SJSA1 (cell line): ENCODE measurements at regions not wholly inside any gene's neighbourhood (a gene's known extent, or its start where the extent isn't known, plus 50 kb on each side); places are given as distances from the start of the nearest gene placed in this dataset.

ENCODE experiments used
- DNase-seq, 2 experiments: peaks; one replicate each; pipeline ENCODE4 v3.0.0-alpha.2; 2015 to 2020; ENCODE audit warnings: low spot score in 2 of 2, low read depth in 1 of 2
- H3K27ac ChIP-seq: fragments of 250-450 bp; sonication (Bioruptor Pico); 2 replicates; pipeline ENCODE4 v1.5.1; 2020; ENCODE audit warnings: mild to moderate bottlenecking, moderate library complexity
- H3K27me3 ChIP-seq: fragments of 250-450 bp; sonication (Bioruptor Pico); replicated peaks from 2 replicates; pipeline ENCODE4 v1.5.1; 2020; ENCODE audit warnings: mild to moderate bottlenecking, moderate library complexity
- H3K36me3 ChIP-seq: fragments of 250-450 bp; sonication (Bioruptor Pico); 2 replicates; pipeline ENCODE4 v1.5.1; 2020; ENCODE audit warnings: mild to moderate bottlenecking
- H3K4me1 ChIP-seq: fragments of 250-450 bp; sonication (Bioruptor Pico); replicated peaks from 2 replicates; pipeline ENCODE4 v1.6.1; 2021; ENCODE audit warnings: mild to moderate bottlenecking
- H3K4me3 ChIP-seq: fragments of 250-450 bp; sonication (Bioruptor Pico); 2 replicates; pipeline ENCODE4 v1.5.1; 2020; ENCODE audit warnings: mild to moderate bottlenecking
- H3K9me3 ChIP-seq: fragments of 250-450 bp; sonication (Bioruptor Pico); replicated peaks from 2 replicates; pipeline ENCODE4 v1.5.1; 2020; ENCODE audit warnings: mild to moderate bottlenecking

DNA sequence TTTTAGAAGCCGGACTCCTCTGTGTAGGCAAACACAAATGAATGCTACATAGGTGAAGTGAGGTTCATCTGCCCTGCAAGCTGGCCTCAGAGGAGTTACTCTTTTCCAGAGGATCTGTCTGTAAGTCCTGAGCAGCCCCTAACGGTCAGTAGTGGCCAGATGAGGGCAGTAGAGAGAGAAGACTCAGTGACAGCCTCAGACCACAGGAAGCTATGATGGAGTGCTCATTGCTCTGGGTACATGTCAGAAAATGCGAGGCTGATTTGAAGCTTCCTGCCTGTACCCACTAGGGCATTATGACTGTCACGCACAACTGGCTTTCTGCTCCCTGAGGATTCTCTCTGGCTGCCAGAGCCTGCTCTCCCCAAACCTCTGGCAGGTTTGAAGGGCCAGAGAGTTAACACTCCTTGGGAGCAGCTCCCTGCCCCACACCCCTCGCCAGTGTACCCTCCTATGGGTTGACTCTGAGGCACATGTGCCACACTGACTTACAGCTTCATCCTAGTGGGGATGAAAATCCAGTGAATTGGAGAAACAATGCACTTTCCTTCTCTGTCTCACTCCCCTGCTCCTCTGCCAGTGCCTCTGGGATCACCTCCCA lies 141.5 kb downstream of the GABRG2 start:
- H3K4me1 ChIP-seq: no peaks in the 10 kb centered on the region
- no peaks in the 10 kb centered on the region for H3K27me3 ChIP-seq
- H3K9me3 ChIP-seq: peaks cover 16% of the 10 kb centered on the region; the same call in 1 of the 2 replicates
- H3K4me3 ChIP-seq: no peak overlapping the region
- H3K27ac ChIP-seq: no peak overlapping the region
- no peaks in the 10 kb centered on the region for H3K36me3 ChIP-seq
- DNase-seq: no peak

- no peaks in the 10 kb centered on the region for H3K36me3 ChIP-seq
- H3K27ac ChIP-seq: no peak overlapping the region
- no peaks in the 10 kb centered on the region for H3K4me1 ChIP-seq
- H3K4me3 ChIP-seq: no peak overlapping the region
- DNase-seq: no peak
- peaks cover 24% of the 10 kb centered on the region for H3K9me3 ChIP-seq
- no peaks in the 10 kb centered on the region for H3K27me3 ChIP-seq
These were observed 147.0 kb downstream of the GABRG2 start for GRCh38 chr5:162214551-162214950.

DNA sequence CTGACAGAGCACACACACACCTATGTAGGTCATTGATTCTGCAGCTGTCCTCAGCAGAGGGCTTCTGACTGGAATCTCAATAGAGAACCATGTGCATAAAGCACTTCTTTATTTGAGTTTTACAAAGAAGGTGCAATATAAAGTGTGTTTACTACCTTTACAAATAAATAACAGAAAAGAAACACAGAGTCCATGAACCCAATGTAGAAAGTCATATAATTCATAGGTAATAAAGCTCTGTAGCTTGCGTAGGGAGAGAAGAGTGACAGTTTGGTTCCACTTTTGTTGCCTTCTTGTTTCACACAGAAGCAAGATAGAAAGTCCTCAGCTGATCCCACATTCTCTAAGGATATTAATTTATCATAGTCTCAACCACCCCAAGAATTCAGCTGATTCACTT lies 149.5 kb downstream of the GABRG2 start:
- H3K9me3 ChIP-seq: peaks cover 20% of the 10 kb centered on the region
- no peak overlapping the region for H3K27ac ChIP-seq
- no peaks in the 10 kb centered on the region for H3K36me3 ChIP-seq
- no peaks in the 10 kb centered on the region for H3K4me1 ChIP-seq
- H3K27me3 ChIP-seq: no peaks in the 10 kb centered on the region
- no peak overlapping the region for H3K4me3 ChIP-seq
- DNase-seq: no peak

DNA sequence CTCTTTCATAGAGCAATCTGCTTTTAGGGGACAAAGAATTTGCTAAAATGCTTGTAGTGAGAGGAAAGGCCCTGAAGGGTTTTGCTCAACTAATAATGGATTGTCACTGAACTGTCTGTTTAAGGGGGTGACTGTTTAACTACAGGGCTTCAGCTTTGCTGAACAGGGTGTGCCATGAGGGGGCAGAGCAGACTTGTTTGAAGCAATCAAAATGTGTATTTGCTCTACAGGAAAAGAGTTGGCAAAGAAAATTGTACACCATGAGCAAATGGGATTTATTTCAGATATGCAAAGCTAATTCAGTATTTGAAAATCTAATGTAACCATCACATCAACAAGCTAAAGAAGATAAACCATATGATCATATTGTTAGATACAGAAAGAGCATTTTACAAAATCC lies 154.3 kb downstream of the GABRG2 start:
- H3K4me1 ChIP-seq: no peaks in the 10 kb centered on the region
- no peak overlapping the region for H3K4me3 ChIP-seq
- no peaks in the 10 kb centered on the region for H3K27me3 ChIP-seq
- H3K27ac ChIP-seq: no peak overlapping the region
- peaks cover 8% of the 10 kb centered on the region for H3K9me3 ChIP-seq
- no peaks in the 10 kb centered on the region for H3K36me3 ChIP-seq
- DNase-seq: no peak

DNA sequence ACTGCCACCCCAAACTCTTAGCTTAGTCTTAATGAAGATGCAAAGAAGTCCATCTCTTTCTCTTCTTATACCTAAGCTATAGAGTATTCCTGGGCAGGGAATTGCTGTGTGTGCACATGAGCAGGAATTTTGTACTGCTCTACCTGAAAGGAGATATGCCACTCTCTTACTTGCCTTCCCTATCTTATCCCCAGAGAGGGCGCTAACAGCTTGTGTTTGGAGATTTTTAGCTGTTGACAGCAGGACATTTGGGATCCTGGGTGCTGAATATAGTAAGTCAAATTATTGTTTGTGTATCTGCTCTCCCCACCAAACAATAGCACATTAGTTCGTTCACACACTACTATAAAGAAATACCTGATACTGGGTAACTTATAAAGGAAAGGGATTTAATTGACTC lies 159.5 kb downstream of the GABRG2 start:
- H3K9me3 ChIP-seq: peaks cover 8% of the 10 kb centered on the region
- no peaks in the 10 kb centered on the region for H3K4me1 ChIP-seq
- DNase-seq: no peak
- H3K27me3 ChIP-seq: no peaks in the 10 kb centered on the region
- no peak overlapping the region for H3K27ac ChIP-seq
- no peaks in the 10 kb centered on the region for H3K36me3 ChIP-seq
- no peak overlapping the region for H3K4me3 ChIP-seq

DNA sequence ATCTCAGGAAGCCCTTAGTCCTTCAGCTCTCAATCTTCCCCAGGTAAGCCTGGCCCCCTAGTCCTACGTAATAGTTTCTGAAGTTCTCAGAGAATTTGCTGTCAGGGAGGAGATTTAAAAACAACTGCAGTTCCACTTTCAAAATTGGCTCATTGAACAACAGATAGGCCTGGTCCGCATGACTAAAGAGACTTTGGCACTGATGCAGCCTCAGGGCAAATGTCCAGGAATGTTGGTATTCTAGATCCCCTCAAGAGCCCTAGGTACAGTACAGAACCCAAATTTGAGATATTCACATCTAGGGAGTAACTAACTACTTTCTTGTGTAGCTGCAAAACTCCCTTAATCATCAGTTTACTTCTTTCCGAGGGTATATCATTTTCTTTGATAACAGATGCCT lies 162.8 kb downstream of the GABRG2 start:
- Histone ChIP-seq H3K27me3 (no peaks in the 10 kb centered on the region), H3K4me1 (no peaks in the 10 kb centered on the region)

DNA sequence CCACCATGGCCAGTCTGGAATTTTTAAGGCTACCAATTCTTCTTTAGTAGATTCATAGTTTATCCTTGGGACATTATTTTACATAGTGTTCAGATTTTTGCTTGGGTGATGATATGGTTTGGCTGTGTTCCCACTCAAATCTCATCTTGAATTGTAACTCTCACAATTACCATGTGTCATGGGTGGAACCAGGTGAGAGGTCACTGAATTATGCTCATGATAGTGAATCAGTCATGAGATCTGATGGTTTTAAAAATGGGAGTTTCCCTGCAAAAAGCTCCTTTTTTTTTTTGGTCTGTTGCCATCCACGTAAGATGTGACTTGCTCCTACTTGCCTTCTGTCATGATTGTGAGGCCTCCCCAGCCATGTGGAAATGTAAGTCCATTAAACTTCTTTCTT lies 163.9 kb downstream of the GABRG2 start:
- Histone ChIP-seq H3K9me3 (peaks cover 24% of the 10 kb centered on the region), H3K36me3 (no peaks in the 10 kb centered on the region), H3K4me3 (no peak overlapping the region), H3K27ac (no peak overlapping the region), H3K4me1 (no peaks in the 10 kb centered on the region), H3K27me3 (no peaks in the 10 kb centered on the region)
- DNase-seq: no peak

More for the DNA sequence above, 162.8 kb downstream of the GABRG2 start:
- Histone ChIP-seq H3K27ac (no peak overlapping the region), H3K9me3 (peaks cover 20% of the 10 kb centered on the region), H3K4me3 (no peak overlapping the region), H3K36me3 (no peaks in the 10 kb centered on the region)
- no peak for DNase-seq

GRCh38 chr5:162240734-162241133 lies 173.2 kb downstream of the GABRG2 start:
- no peak overlapping the region for H3K27ac ChIP-seq
- no peaks in the 10 kb centered on the region for H3K27me3 ChIP-seq
- H3K4me3 ChIP-seq: no peak overlapping the region
- H3K4me1 ChIP-seq: no peaks in the 10 kb centered on the region
- no peak for DNase-seq
- no peaks in the 10 kb centered on the region for H3K36me3 ChIP-seq
- H3K9me3 ChIP-seq: peaks cover 9% of the 10 kb centered on the region

GRCh38 chr5:162242416-162242815 lies 174.8 kb downstream of the GABRG2 start:
- H3K36me3 ChIP-seq: no peaks in the 10 kb centered on the region
- H3K27ac ChIP-seq: no peak overlapping the region
- no peaks in the 10 kb centered on the region for H3K27me3 ChIP-seq

GRCh38 chr5:162243651-162244050 lies 176.1 kb downstream of the GABRG2 start:
- no peaks in the 10 kb centered on the region for H3K27me3 ChIP-seq

More at GRCh38 chr5:162242416-162242815, 174.8 kb downstream of the GABRG2 start:
- no peaks in the 10 kb centered on the region for H3K4me1 ChIP-seq
- no peak overlapping the region for H3K4me3 ChIP-seq
- no peak for DNase-seq
- peaks cover 5% of the 10 kb centered on the region for H3K9me3 ChIP-seq

GRCh38 chr5:162248107-162248713 lies 180.6 kb downstream of the GABRG2 start:
- no peak overlapping the region for H3K27ac ChIP-seq
- no peaks in the 10 kb centered on the region for H3K36me3 ChIP-seq
- H3K4me1 ChIP-seq: no peaks in the 10 kb centered on the region
- no peak for DNase-seq
- H3K9me3 ChIP-seq: peaks cover 5% of the 10 kb centered on the region; the same call in 1 of the 2 replicates
- no peak overlapping the region for H3K4me3 ChIP-seq
- no peaks in the 10 kb centered on the region for H3K27me3 ChIP-seq

More at GRCh38 chr5:162243651-162244050, 176.1 kb downstream of the GABRG2 start:
- DNase-seq: no peak
- H3K4me3 ChIP-seq: no peak overlapping the region
- H3K36me3 ChIP-seq: no peaks in the 10 kb centered on the region
- no peaks in the 10 kb centered on the region for H3K4me1 ChIP-seq
- H3K9me3 ChIP-seq: peaks cover 10% of the 10 kb centered on the region
- H3K27ac ChIP-seq: no peak overlapping the region

DNA sequence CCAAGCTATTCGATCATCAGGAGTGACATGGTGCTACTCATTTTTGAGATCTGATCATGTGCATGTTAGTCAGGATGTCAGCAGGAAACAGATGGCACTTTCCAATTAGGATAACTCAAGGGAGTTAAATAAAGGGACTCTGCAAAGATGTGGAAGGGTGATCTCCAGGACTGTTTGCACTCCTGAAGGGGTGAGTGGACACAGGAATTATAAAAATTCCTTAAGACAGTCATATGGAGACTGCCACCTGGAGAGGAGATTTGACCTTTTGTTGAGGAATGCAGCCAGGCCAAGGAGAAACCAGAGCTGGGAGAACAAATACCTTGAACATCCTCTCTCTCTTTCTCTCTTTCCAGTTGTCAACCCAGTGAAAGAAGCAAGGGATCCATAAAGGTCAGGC lies 189.1 kb downstream of the GABRG2 start:
- H3K36me3 ChIP-seq: no peaks in the 10 kb centered on the region

DNA sequence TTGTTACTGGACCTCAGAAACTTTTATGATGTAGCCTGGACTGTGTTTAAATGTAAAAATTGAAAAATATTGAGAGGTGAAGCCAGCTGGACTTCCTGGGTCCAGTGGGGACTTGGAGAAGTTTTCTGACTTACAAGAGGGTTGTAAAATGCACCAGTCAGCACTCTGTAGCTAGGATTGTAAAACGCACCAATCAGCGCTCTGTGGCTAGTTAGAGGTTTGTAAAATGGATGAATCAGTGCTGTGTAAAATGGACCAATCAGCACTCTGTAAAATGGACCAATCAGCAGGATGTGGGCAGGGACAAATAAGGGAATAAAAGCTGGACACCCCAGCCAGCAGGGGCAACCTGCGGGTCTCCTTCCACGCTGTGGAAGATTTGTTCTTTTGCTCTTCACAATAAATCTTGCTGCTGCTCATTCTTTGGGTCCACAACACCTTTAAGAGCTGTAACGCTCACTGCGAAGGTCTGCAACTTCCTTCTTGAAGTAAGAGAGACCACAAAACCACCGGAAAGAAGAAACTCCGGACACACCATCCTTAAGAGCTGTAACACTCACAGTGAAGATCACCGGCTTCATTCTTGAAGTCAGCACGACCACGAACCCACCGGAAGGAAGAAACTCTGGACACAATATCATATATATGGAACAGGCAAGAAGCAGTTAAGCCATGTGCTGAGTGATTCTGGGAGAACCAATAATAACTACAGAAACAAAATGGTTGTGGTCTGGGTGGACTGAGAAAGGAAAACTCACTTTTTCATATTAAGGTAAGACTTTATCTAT lies 201.3 kb downstream of the GABRG2 start:
- H3K27ac ChIP-seq: no peak overlapping the region
- DNase-seq: no peak
- H3K36me3 ChIP-seq: no peaks in the 10 kb centered on the region
- peaks cover 8% of the 10 kb centered on the region; the same call in 1 of the 2 replicates for H3K9me3 ChIP-seq
- H3K27me3 ChIP-seq: no peaks in the 10 kb centered on the region
- no peaks in the 10 kb centered on the region for H3K4me1 ChIP-seq
- H3K4me3 ChIP-seq: no peak overlapping the region

More for the DNA sequence above, 189.1 kb downstream of the GABRG2 start:
- DNase-seq: no peak
- Histone ChIP-seq H3K4me1 (no peaks in the 10 kb centered on the region), H3K4me3 (no peak overlapping the region), H3K27ac (no peak overlapping the region), H3K27me3 (no peaks in the 10 kb centered on the region), H3K9me3 (0 out of 2 replicates have a peak, but pooled peaks cover 3% of the 10 kb centered on the region)

GRCh38 chr5:162272417-162272816 lies 204.8 kb downstream of the GABRG2 start:
- Histone ChIP-seq H3K27me3 (no peaks in the 10 kb centered on the region), H3K36me3 (no peaks in the 10 kb centered on the region), H3K4me3 (no peak overlapping the region), H3K4me1 (no peaks in the 10 kb centered on the region), H3K9me3 (peaks cover 8% of the 10 kb centered on the region; the same call in 1 of the 2 replicates), H3K27ac (no peak overlapping the region)
- no peak for DNase-seq
